DOHH2 (cell line): ENCODE measurements at regions not wholly inside any gene's neighbourhood (a gene's known extent, or its start where the extent isn't known, plus 50 kb on each side); places are given as distances from the start of the nearest gene placed in this dataset.

ENCODE experiments used
- CTCF ChIP-seq: fragments of 200-600 bp; sonication (generic); IDR thresholded peaks from one replicate; pipeline ENCODE4 v1.5.1; 2014; ENCODE audit warnings: antibody characterized with exemption, mild to moderate bottlenecking, low read depth, low read length; ENCODE audit not compliant: poor library complexity, severe bottlenecking
- EZH2phosphoT487 ChIP-seq: fragments of 200-600 bp; sonication (generic); IDR thresholded peaks from 2 replicates; pipeline ENCODE4 v1.6.1; 2017; ENCODE audit warnings: borderline replicate concordance, mild to moderate bottlenecking, antibody characterized with exemption, low read length, moderate library complexity, mixed read lengths

- TF ChIP-seq EZH2phosphoT487: no peak
- TF ChIP-seq CTCF: peak; percentile 88
Observed at GRCh38 chr5:158074992-158075769, 216.2 kb upstream of the CLINT1 start.
